Calu3 (cell line): ENCODE measurements at regions not wholly inside any gene's neighbourhood (a gene's known extent, or its start where the extent isn't known, plus 50 kb on each side); places are given as distances from the start of the nearest gene placed in this dataset.
A peak's percentile ranks its signal among the peaks of the same experiment; 100 is the strongest.

ENCODE experiments used
- BruUV-seq: library from RNA; stranded (reverse); fragments of 400-500 nt; replicated peaks from 2 replicates; lab custom pipeline; 2021; lab: Mats Ljungman, UMichigan
- CTCF ChIA-PET: fragments of 300-600 bp; sonication (Branson Sonifier 250); formaldehyde crosslinking; loops from one replicate; lab custom pipeline; 2022; ENCODE audit warnings: antibody characterized with exemption; lab: Charles Lee
- DNase-seq: peaks from one replicate; pipeline ENCODE4 v3.0.0; 2022
- H3K27ac Mint-ChIP-seq: one replicate; pipeline ENCODE4 v1.8.0; 2022; ENCODE audit warnings: mixed read lengths; ENCODE audit not compliant: unreplicated experiment
- H3K27me3 Mint-ChIP-seq: one replicate; pipeline ENCODE4 v1.8.0; 2022; ENCODE audit warnings: mixed read lengths; ENCODE audit not compliant: unreplicated experiment
- H3K36me3 Mint-ChIP-seq: one replicate; pipeline ENCODE4 v1.8.0; 2022; ENCODE audit warnings: mild to moderate bottlenecking, moderate library complexity, mixed read lengths; ENCODE audit not compliant: insufficient read depth, unreplicated experiment
- H3K4me1 Mint-ChIP-seq: one replicate; pipeline ENCODE4 v1.8.0; 2022; ENCODE audit warnings: mild to moderate bottlenecking, low read depth, mixed read lengths; ENCODE audit not compliant: unreplicated experiment
- H3K4me3 Mint-ChIP-seq: one replicate; pipeline ENCODE4 v1.8.0; 2022; ENCODE audit warnings: mild to moderate bottlenecking, low read depth, moderate library complexity, mixed read lengths; ENCODE audit not compliant: unreplicated experiment
- H3K9me3 Mint-ChIP-seq: one replicate; pipeline ENCODE4 v1.8.0; 2022; ENCODE audit warnings: low read depth, mixed read lengths; ENCODE audit not compliant: unreplicated experiment
- CTCF ChIP-seq: fragments of 200-600 bp; IDR thresholded peaks from one replicate; pipeline ENCODE4 v1.8.0; 2022; ENCODE audit warnings: antibody characterized with exemption; ENCODE audit not compliant: unreplicated experiment
- intact Hi-C: fragments of 100-400 bp; cut with micrococcal nuclease; formaldehyde crosslinking; loops from one replicate; pipeline ENCODE4 v1.10.0; 2022; ENCODE audit not compliant: unreplicated experiment

GRCh38 chr5:56330806-56331205 is 97.7 kb upstream of the ANKRD55 start:
- H3K36me3 Mint-ChIP-seq = peaks cover 9% of the 10 kb centered on the region
- peak overlapping the region; percentile 90 for H3K27ac Mint-ChIP-seq
- TF ChIP-seq CTCF = no peak

GRCh38 chr5:56330167-56330566 is 97.0 kb upstream of the ANKRD55 start:
- Mint-ChIP-seq H3K9me3 (peaks cover 3% of the 10 kb centered on the region), H3K36me3 (peaks cover 9% of the 10 kb centered on the region), H3K27ac (peak overlapping the region; percentile 90), H3K27me3 (no peaks in the 10 kb centered on the region), H3K4me1 (peaks cover 63% of the 10 kb centered on the region), H3K4me3 (no peak overlapping the region)
- intact Hi-C loops = no loop called here
- TF ChIP-seq CTCF = no peak
- no peak for DNase-seq
- CTCF ChIA-PET = interaction anchor here (0.7 to 1.2 kb wide), 3 partner anchors 9 to 260 kb away, joined by 3 to 7 read pairs (median 4); no protein-coding TSS in a partner anchor
- BruUV-seq = no TSS peak

More at GRCh38 chr5:56330806-56331205, 97.7 kb upstream of the ANKRD55 start:
- Mint-ChIP-seq H3K27me3 (no peaks in the 10 kb centered on the region), H3K4me1 (peaks cover 57% of the 10 kb centered on the region), H3K4me3 (no peak overlapping the region), H3K9me3 (peaks cover 9% of the 10 kb centered on the region)
- intact Hi-C loops = no loop called here
- no peak for DNase-seq
- no TSS peak for BruUV-seq
- CTCF ChIA-PET = interaction anchor here (1.2 kb wide), 1 partner anchor 8 kb away, joined by 7 read pairs; no protein-coding TSS in a partner anchor

- CTCF ChIA-PET = interaction anchor here (0.6 to 1.2 kb wide), 3 partner anchors 9 to 261 kb away, joined by 3 to 7 read pairs (median 3); no protein-coding TSS in a partner anchor
- H3K27ac Mint-ChIP-seq = peak overlapping the region; percentile 90
- BruUV-seq = no TSS peak
- TF ChIP-seq CTCF = no peak
- H3K36me3 Mint-ChIP-seq = peaks cover 9% of the 10 kb centered on the region
- intact Hi-C loops = loop anchor here (2.0 kb wide), 1 partner anchor 27 kb away; no protein-coding TSS in a partner anchor
- no peak for DNase-seq
- H3K9me3 Mint-ChIP-seq = peaks cover 2% of the 10 kb centered on the region
- no peaks in the 10 kb centered on the region for H3K27me3 Mint-ChIP-seq
- peak overlapping the region; percentile 9 for H3K4me3 Mint-ChIP-seq
- H3K4me1 Mint-ChIP-seq = peaks cover 66% of the 10 kb centered on the region
Measured at GRCh38 chr5:56329652-56330051, 96.5 kb upstream of the ANKRD55 start.

GRCh38 chr5:56328753-56329560 is 95.8 kb upstream of the ANKRD55 start:
- H3K27me3 Mint-ChIP-seq = no peaks in the 10 kb centered on the region
- H3K27ac Mint-ChIP-seq = peak overlapping the region; percentile 90
- peak overlapping the region; percentile 9 for H3K4me3 Mint-ChIP-seq
- H3K4me1 Mint-ChIP-seq = peaks cover 67% of the 10 kb centered on the region
- CTCF ChIA-PET = interaction anchor here (0.5 to 1.5 kb wide), 6 partner anchors 59 to 674 kb away, joined by 3 to 9 read pairs (median 3); no protein-coding TSS in a partner anchor
- TF ChIP-seq CTCF = no peak
- DNase-seq = peak; percentile 47
- no TSS peak for BruUV-seq
- intact Hi-C loops = loop anchor here (2.0 kb wide), 1 partner anchor 28 kb away; no protein-coding TSS in a partner anchor
- H3K9me3 Mint-ChIP-seq = peaks cover under 1% of the 10 kb centered on the region
- H3K36me3 Mint-ChIP-seq = peaks cover 9% of the 10 kb centered on the region
